Panc1 (cell line): ENCODE measurements at regions not wholly inside any gene's neighbourhood (a gene's known extent, or its start where the extent isn't known, plus 50 kb on each side); places are given as distances from the start of the nearest gene placed in this dataset.

ENCODE experiments used
- POLR2AphosphoS5 ChIP-seq: IDR thresholded peaks from 2 replicates; pipeline ENCODE4 v1.6.1; 2012; ENCODE audit warnings: mild to moderate bottlenecking, low read depth, low read length, moderate library complexity
- SIN3A ChIP-seq: IDR thresholded peaks from 2 replicates; pipeline ENCODE4 v1.6.1; 2012; ENCODE audit warnings: low read depth, mild to moderate bottlenecking, low read length, moderate library complexity, borderline replicate concordance; ENCODE audit not compliant: insufficient read depth
- TCF7L2 ChIP-seq: IDR thresholded peaks from 2 replicates; pipeline ENCODE4 v1.6.1; 2011; ENCODE audit warnings: mild to moderate bottlenecking, low read depth, low read length, inconsistent platforms
- TF ChIP-seq, protein P1 (sequence below): fragments of 450-650 bp; IDR thresholded peaks from 2 replicates; pipeline ENCODE4 v1.5.1; 2017; ENCODE audit warnings: mild to moderate bottlenecking
- TF ChIP-seq, protein P2 (sequence below), 2 experiments: IDR thresholded peaks; 2 replicates each; pipeline ENCODE4 v1.6.1; 2011 to 2012; ENCODE audit warnings: low read depth in 2 of 2, control low read depth in 1 of 2, low read length in 1 of 2, mild to moderate bottlenecking in 1 of 2, moderate library complexity in 1 of 2; ENCODE audit not compliant: insufficient read depth in 1 of 2

DNA sequence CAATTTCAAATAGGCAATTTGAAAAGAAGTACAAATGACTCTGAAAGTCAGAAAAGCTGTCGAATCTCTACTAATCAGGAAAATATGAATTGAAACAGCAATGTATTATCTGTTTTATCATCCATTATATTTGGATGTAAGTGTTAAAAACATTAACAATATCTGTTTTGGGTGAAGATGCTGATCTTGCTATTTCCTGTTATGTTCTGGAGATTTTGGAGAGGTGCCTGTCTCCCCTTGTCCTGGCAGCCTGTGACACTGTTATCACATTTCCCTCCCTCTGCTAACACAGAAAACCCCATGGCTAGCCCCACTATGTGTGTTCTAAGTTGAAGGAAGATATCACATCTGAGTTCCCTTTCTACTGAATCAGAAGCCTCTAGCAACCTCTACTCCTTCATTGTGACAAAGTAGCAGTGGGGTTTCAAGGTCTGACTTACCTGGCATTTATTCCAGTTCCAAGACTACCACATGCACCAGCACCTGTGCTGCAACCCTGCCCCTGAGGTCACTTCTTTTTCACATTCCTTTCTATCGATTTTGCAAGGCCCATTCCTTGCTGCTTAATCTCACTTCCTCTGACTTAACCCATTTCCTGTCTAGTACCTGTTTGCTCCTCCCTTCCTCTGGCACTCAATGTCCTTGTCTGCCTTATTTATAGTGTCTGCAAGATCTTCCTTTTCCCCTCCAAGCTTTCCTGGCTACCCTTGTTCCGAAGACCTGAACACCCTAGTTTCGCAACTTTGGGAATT lies 95.5 kb upstream of the COL8A1 start:
- TF ChIP-seq, protein P1, sequence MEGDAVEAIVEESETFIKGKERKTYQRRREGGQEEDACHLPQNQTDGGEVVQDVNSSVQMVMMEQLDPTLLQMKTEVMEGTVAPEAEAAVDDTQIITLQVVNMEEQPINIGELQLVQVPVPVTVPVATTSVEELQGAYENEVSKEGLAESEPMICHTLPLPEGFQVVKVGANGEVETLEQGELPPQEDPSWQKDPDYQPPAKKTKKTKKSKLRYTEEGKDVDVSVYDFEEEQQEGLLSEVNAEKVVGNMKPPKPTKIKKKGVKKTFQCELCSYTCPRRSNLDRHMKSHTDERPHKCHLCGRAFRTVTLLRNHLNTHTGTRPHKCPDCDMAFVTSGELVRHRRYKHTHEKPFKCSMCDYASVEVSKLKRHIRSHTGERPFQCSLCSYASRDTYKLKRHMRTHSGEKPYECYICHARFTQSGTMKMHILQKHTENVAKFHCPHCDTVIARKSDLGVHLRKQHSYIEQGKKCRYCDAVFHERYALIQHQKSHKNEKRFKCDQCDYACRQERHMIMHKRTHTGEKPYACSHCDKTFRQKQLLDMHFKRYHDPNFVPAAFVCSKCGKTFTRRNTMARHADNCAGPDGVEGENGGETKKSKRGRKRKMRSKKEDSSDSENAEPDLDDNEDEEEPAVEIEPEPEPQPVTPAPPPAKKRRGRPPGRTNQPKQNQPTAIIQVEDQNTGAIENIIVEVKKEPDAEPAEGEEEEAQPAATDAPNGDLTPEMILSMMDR: no peak
- TF ChIP-seq SIN3A (no peak), POLR2AphosphoS5 (no peak), TCF7L2 (no peak)
- TF ChIP-seq, protein P2, sequence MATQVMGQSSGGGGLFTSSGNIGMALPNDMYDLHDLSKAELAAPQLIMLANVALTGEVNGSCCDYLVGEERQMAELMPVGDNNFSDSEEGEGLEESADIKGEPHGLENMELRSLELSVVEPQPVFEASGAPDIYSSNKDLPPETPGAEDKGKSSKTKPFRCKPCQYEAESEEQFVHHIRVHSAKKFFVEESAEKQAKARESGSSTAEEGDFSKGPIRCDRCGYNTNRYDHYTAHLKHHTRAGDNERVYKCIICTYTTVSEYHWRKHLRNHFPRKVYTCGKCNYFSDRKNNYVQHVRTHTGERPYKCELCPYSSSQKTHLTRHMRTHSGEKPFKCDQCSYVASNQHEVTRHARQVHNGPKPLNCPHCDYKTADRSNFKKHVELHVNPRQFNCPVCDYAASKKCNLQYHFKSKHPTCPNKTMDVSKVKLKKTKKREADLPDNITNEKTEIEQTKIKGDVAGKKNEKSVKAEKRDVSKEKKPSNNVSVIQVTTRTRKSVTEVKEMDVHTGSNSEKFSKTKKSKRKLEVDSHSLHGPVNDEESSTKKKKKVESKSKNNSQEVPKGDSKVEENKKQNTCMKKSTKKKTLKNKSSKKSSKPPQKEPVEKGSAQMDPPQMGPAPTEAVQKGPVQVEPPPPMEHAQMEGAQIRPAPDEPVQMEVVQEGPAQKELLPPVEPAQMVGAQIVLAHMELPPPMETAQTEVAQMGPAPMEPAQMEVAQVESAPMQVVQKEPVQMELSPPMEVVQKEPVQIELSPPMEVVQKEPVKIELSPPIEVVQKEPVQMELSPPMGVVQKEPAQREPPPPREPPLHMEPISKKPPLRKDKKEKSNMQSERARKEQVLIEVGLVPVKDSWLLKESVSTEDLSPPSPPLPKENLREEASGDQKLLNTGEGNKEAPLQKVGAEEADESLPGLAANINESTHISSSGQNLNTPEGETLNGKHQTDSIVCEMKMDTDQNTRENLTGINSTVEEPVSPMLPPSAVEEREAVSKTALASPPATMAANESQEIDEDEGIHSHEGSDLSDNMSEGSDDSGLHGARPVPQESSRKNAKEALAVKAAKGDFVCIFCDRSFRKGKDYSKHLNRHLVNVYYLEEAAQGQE (IDR thresholded peaks at IDR 0.05; ENCODE audit: insufficient read depth in 1 of 2, low read depth in 2 of 2, low read length in 1 of 2): no peak
